ENCODE measurements at regions not wholly inside any gene's neighbourhood (a gene's known extent, or its start where the extent isn't known, plus 50 kb on each side); places are given as distances from the start of the nearest gene placed in this dataset.

GRCh38 chr18:45509535-45509934, 105.7 kb upstream of the SLC14A2 start:
- no peak for TF ChIP-seq ZNF514 (tag by site-specific recombination; IDR thresholded peaks at IDR 0.05)
- TF ChIP-seq ZNF677 (tag by site-specific recombination; IDR thresholded peaks at IDR 0.05) = no peak
- no peak for TF ChIP-seq ZNF785 (tag by site-specific recombination; IDR thresholded peaks at IDR 0.05)
- TF ChIP-seq ZNF211 (tag by site-specific recombination; IDR thresholded peaks at IDR 0.05; ENCODE audit: low read depth) = no peak
- TF ChIP-seq ZNF214 (tag by site-specific recombination; IDR thresholded peaks at IDR 0.05; ENCODE audit: borderline replicate concordance) = no peak
- Histone ChIP-seq H3K4me1 (ENCODE audit: control insufficient read depth, insufficient read depth, low read length) (peaks cover 12% of the 10 kb centered on the region), H3K27ac (ENCODE audit: extremely low read depth, low read depth, low read length) (no peak overlapping the region), H3K9me3 (ENCODE audit: control insufficient read depth, insufficient read depth, low read depth, low read length) (no peaks in the 10 kb centered on the region; the same call in 1 of the 2 replicates), H3K4me3 (ENCODE audit: low read depth, low read length) (no peak overlapping the region), H3K36me3 (ENCODE audit: control insufficient read depth in 2 of 2, insufficient read depth in 1 of 2, low read length in 2 of 2) (no peaks in the 10 kb centered on the region)
- ChIA-PET CTCF (no interaction called here), POLR2A (no interaction called here)

GRCh38 chr18:45510656-45511055, 104.6 kb upstream of the SLC14A2 start:
- ChIA-PET POLR2A (no interaction called here), CTCF (interaction anchor here (1.0 kb wide), 1 partner anchor 126 kb away, joined by 4 read pairs; no protein-coding TSS in a partner anchor)
- Histone ChIP-seq H3K4me1 (ENCODE audit: control insufficient read depth, insufficient read depth, low read length) (peaks cover 3% of the 10 kb centered on the region; the same call in 1 of the 2 replicates), H3K36me3 (ENCODE audit: control insufficient read depth in 2 of 2, insufficient read depth in 1 of 2, low read length in 2 of 2) (no peaks in the 10 kb centered on the region), H3K27ac (ENCODE audit: extremely low read depth, low read depth, low read length) (no peak overlapping the region), H3K4me3 (ENCODE audit: low read depth, low read length) (no peak overlapping the region), H3K9me3 (ENCODE audit: control insufficient read depth, insufficient read depth, low read depth, low read length) (no peaks in the 10 kb centered on the region; the same call in 1 of the 2 replicates)
- no peak for TF ChIP-seq ZNF394 (tag by site-specific recombination; IDR thresholded peaks at IDR 0.05; ENCODE audit: borderline replicate concordance)

- peaks cover 5% of the 10 kb centered on the region; the same call in 1 of the 2 replicates for H3K4me1 ChIP-seq (ENCODE audit: control insufficient read depth, insufficient read depth, low read length)
- ChIA-PET CTCF (interaction anchor here (0.7 kb wide), 1 partner anchor 79 kb away, joined by 3 read pairs; no protein-coding TSS in a partner anchor), POLR2A (no interaction called here)
- H3K9me3 ChIP-seq (ENCODE audit: control insufficient read depth, insufficient read depth, low read depth, low read length) = no peaks in the 10 kb centered on the region
- no peak for TF ChIP-seq ZBTB20 (tag by site-specific recombination; IDR thresholded peaks at IDR 0.05)
- TF ChIP-seq BCL11B (tag by site-specific recombination; IDR thresholded peaks at IDR 0.05; ENCODE audit: low read depth) = no peak
- no peak for TF ChIP-seq ZNF747 (tag by site-specific recombination; IDR thresholded peaks at IDR 0.05)
- TF ChIP-seq HOXD13 (CRISPR knock-in tag; IDR thresholded peaks at IDR 0.05; ENCODE audit: borderline replicate concordance) = no peak
- no peak for TF ChIP-seq ZNF211 (tag by site-specific recombination; IDR thresholded peaks at IDR 0.05; ENCODE audit: low read depth)
- TF ChIP-seq ZXDB (tag by site-specific recombination; IDR thresholded peaks at IDR 0.05) = no peak
- no peak for TF ChIP-seq MEIS1 (CRISPR knock-in tag; IDR thresholded peaks at IDR 0.05; ENCODE audit: borderline replicate concordance)
- no peak for TF ChIP-seq TCF7L2 (IDR thresholded peaks at IDR 0.05; ENCODE audit: borderline replicate concordance, low read depth, low read length)
- no peak for TF ChIP-seq ZNF426 (tag by site-specific recombination; IDR thresholded peaks at IDR 0.05)
- TF ChIP-seq ZNF274 (IDR thresholded peaks at IDR 0.05; ENCODE audit: low read length) = no peak
- no peak for TF ChIP-seq ZNF274 (tag by site-specific recombination; IDR thresholded peaks at IDR 0.05; ENCODE audit: borderline replicate concordance)
- no peak for TF ChIP-seq ZNF521 (tag by site-specific recombination; IDR thresholded peaks at IDR 0.05)
- TF ChIP-seq ZNF24 (tag by site-specific recombination; IDR thresholded peaks at IDR 0.05) = no peak
- no peak for TF ChIP-seq ZNF580 (tag by site-specific recombination; IDR thresholded peaks at IDR 0.05)
- no peak for TF ChIP-seq ZNF692 (tag by site-specific recombination; IDR thresholded peaks at IDR 0.05)
- no peak for TF ChIP-seq SP2 (tag by site-specific recombination; IDR thresholded peaks at IDR 0.05)
- no peak for TF ChIP-seq ZNF248 (tag by site-specific recombination; IDR thresholded peaks at IDR 0.05)
- no peak for TF ChIP-seq SCRT1 (tag by site-specific recombination; IDR thresholded peaks at IDR 0.05; ENCODE audit: borderline replicate concordance)
- H3K4me3 ChIP-seq (ENCODE audit: low read depth, low read length) = no peak overlapping the region
- no peaks in the 10 kb centered on the region for H3K36me3 ChIP-seq (ENCODE audit: control insufficient read depth in 2 of 2, insufficient read depth in 1 of 2, low read length in 2 of 2)
- H3K27ac ChIP-seq (ENCODE audit: extremely low read depth, low read depth, low read length) = no peak overlapping the region
These were observed 102.8 kb upstream of the SLC14A2 start for GRCh38 chr18:45512363-45512953.

Data from HEK293 (cell line).